ENCODE measurements at regions not wholly inside any gene's neighbourhood (a gene's known extent, or its start where the extent isn't known, plus 50 kb on each side); places are given as distances from the start of the nearest gene placed in this dataset.

DNA sequence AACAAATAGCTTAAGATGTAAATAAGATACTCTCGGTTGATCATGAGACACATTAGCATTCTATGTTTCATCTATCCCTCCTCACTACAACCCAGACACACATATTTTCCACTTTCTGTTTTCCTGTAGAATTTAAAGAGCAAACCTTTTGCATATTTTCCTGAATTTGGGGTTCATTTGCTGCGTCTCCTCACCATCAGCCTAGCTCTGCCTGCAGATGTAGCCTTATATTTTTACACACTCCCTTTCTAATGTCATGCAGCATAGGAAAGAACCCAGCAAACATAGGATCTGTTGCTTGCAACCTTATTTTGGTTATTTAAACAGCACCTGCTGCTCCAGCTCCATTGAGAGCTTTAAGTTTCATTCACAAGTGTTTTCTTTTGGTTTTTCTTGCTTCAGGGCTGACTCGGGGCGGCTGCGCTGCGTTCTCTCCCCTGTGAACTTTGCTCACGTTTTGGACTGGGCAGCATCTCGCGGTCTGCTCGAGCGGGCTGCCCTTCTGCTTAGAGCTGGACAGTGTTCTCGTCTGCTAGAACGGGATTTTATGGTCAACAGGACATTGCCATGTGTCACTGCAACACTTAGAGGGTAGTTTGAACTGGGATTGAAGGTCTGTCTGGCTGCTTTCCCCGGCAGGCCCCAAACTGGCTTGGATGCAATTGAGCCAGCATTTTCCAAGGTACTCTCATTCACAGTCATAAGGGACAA, 57.8 kb upstream of the VRK1 start (continued):
- TF ChIP-seq, protein P1, sequence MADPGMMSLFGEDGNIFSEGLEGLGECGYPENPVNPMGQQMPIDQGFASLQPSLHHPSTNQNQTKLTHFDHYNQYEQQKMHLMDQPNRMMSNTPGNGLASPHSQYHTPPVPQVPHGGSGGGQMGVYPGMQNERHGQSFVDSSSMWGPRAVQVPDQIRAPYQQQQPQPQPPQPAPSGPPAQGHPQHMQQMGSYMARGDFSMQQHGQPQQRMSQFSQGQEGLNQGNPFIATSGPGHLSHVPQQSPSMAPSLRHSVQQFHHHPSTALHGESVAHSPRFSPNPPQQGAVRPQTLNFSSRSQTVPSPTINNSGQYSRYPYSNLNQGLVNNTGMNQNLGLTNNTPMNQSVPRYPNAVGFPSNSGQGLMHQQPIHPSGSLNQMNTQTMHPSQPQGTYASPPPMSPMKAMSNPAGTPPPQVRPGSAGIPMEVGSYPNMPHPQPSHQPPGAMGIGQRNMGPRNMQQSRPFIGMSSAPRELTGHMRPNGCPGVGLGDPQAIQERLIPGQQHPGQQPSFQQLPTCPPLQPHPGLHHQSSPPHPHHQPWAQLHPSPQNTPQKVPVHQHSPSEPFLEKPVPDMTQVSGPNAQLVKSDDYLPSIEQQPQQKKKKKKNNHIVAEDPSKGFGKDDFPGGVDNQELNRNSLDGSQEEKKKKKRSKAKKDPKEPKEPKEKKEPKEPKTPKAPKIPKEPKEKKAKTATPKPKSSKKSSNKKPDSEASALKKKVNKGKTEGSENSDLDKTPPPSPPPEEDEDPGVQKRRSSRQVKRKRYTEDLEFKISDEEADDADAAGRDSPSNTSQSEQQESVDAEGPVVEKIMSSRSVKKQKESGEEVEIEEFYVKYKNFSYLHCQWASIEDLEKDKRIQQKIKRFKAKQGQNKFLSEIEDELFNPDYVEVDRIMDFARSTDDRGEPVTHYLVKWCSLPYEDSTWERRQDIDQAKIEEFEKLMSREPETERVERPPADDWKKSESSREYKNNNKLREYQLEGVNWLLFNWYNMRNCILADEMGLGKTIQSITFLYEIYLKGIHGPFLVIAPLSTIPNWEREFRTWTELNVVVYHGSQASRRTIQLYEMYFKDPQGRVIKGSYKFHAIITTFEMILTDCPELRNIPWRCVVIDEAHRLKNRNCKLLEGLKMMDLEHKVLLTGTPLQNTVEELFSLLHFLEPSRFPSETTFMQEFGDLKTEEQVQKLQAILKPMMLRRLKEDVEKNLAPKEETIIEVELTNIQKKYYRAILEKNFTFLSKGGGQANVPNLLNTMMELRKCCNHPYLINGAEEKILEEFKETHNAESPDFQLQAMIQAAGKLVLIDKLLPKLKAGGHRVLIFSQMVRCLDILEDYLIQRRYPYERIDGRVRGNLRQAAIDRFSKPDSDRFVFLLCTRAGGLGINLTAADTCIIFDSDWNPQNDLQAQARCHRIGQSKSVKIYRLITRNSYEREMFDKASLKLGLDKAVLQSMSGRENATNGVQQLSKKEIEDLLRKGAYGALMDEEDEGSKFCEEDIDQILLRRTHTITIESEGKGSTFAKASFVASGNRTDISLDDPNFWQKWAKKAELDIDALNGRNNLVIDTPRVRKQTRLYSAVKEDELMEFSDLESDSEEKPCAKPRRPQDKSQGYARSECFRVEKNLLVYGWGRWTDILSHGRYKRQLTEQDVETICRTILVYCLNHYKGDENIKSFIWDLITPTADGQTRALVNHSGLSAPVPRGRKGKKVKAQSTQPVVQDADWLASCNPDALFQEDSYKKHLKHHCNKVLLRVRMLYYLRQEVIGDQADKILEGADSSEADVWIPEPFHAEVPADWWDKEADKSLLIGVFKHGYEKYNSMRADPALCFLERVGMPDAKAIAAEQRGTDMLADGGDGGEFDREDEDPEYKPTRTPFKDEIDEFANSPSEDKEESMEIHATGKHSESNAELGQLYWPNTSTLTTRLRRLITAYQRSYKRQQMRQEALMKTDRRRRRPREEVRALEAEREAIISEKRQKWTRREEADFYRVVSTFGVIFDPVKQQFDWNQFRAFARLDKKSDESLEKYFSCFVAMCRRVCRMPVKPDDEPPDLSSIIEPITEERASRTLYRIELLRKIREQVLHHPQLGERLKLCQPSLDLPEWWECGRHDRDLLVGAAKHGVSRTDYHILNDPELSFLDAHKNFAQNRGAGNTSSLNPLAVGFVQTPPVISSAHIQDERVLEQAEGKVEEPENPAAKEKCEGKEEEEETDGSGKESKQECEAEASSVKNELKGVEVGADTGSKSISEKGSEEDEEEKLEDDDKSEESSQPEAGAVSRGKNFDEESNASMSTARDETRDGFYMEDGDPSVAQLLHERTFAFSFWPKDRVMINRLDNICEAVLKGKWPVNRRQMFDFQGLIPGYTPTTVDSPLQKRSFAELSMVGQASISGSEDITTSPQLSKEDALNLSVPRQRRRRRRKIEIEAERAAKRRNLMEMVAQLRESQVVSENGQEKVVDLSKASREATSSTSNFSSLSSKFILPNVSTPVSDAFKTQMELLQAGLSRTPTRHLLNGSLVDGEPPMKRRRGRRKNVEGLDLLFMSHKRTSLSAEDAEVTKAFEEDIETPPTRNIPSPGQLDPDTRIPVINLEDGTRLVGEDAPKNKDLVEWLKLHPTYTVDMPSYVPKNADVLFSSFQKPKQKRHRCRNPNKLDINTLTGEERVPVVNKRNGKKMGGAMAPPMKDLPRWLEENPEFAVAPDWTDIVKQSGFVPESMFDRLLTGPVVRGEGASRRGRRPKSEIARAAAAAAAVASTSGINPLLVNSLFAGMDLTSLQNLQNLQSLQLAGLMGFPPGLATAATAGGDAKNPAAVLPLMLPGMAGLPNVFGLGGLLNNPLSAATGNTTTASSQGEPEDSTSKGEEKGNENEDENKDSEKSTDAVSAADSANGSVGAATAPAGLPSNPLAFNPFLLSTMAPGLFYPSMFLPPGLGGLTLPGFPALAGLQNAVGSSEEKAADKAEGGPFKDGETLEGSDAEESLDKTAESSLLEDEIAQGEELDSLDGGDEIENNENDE (IDR thresholded peaks at IDR 0.05; ENCODE audit: insufficient replicate concordance, low read length), result no peak
- TF ChIP-seq JUN (IDR thresholded peaks at IDR 0.05; ENCODE audit: low read depth, low read length), result no peak
